T47D (cell line): ENCODE measurements at regions not wholly inside any gene's neighbourhood (a gene's known extent, or its start where the extent isn't known, plus 50 kb on each side); places are given as distances from the start of the nearest gene placed in this dataset.
A peak's percentile ranks its signal among the peaks of the same experiment; 100 is the strongest.

Experiments
- DNase-seq, 2 experiments: peaks; one replicate each; pipeline versions ENCODE4 v3.0.0 to v3.0.0-alpha.2; 2011 to 2012; ENCODE audit warnings: low read depth in 1 of 2, low spot score in 1 of 2
- JUND ChIP-seq: IDR thresholded peaks from 2 replicates; pipeline ENCODE4 v1.6.1; 2012; ENCODE audit warnings: low read depth
- in situ Hi-C: cut with HindIII; loops from 2 replicates; pipeline ENCODE4 v1.10.0; 2016; ENCODE audit warnings: low sequenced_read_pairs, low pct_unique_long_range_greater_than_20kb

DNA sequence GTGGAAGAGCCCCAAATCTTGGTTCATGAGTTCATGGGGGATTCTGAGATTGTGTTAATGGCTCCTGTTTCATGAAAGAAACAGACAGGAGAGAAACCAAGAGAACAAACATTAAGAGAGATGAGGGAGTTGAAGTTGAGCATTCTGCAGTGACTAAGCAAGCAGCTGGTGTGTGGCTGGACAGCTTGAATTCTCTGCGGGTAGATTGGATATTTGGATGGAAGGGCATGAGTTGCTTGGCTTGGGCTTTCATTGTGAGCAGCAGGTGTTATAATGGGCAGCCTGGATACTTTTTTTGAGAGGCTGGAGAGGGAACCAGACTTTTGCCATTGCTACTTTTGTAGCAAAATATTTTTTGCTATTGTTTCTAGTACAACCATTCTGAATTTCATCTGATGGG lies 346.8 kb upstream of the SATB1 start:
- no peak for TF ChIP-seq JUND
- DNase-seq, result no peak
- in situ Hi-C loops, result no loop called here

GRCh38 chr3:18770800-18771199 lies 345.7 kb upstream of the SATB1 start:
- in situ Hi-C loops, result no loop called here
- TF ChIP-seq JUND, result no peak
- DNase-seq, result no peak

GRCh38 chr3:18767756-18768303 lies 342.7 kb upstream of the SATB1 start:
- peak in 1 of 2 experiments; percentile 98 for DNase-seq
- TF ChIP-seq JUND, result peak; percentile 96

DNA sequence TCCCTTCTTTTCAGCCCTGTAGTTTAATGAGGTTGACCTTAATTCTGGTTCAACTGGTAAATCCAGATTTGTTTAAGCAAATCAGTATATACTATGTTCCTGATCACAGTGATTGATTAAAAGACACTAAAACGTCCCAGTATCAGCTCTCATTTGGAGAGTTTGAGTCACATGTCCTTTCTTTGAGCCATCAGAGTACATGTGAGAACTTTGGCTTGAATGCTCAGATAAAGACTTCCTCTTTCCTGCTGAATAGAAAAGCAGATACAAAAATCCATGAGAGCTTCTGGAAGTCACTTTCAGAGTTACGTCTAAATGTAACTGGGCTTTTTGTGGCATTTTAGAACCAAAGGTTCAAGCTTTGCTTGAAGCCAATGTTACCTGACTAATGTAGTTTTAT lies 341.8 kb upstream of the SATB1 start:
- peak in 1 of 2 experiments; percentile 60 for DNase-seq
- in situ Hi-C loops, result no loop called here
- TF ChIP-seq JUND, result no peak

More at GRCh38 chr3:18767756-18768303, 342.7 kb upstream of the SATB1 start:
- in situ Hi-C loops, result no loop called here

DNA sequence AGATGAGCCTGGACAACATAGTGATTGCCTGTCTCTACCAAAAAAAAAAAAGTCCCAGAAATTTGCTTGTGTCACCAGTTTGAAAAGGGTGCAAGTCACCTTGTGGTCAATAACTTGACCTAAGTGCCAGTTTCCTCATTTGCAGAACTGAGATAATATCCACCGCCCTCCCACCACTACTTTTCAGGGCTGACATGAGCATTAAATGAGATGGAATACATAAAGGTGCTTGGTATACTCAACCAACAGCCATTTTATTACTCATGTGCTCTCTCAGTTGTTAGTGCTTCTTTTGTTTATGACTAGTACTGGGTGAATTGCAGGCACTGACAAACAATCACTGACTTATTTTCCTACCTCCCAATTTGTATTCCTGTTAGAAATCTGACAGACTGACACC lies 340.5 kb upstream of the SATB1 start:
- in situ Hi-C loops, result no loop called here
- no peak for DNase-seq
- TF ChIP-seq JUND, result no peak

DNA sequence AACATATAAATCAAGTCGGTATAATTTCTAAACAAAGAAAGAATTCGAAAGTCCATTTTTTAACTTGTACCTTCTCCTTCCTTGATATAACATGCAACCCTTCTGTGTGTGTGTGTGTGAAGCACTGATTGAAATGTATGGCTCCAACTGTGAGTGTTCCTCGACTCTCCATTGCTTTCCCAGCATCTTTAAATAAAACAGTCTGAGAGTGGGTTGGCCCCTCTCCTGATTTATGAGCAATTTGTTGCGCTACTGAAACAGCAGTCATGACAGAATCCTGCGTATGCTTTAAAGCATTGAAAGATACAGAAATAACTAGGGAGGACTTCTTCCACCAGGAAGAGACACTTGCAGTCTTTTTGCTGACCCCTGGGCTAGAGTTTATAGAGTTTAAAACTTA lies 340.0 kb upstream of the SATB1 start:
- in situ Hi-C loops, result no loop called here
- no peak for TF ChIP-seq JUND
- no peak for DNase-seq

GRCh38 chr3:18761530-18761929 lies 336.4 kb upstream of the SATB1 start:
- no peak for DNase-seq
- in situ Hi-C loops, result no loop called here

GRCh38 chr3:18758047-18758704 lies 333.0 kb upstream of the SATB1 start:
- in situ Hi-C loops, result no loop called here
- DNase-seq, result peak in 1 of 2 experiments; percentile 98
- no peak; the same call in 1 of the 2 replicates for TF ChIP-seq JUND

More at GRCh38 chr3:18761530-18761929, 336.4 kb upstream of the SATB1 start:
- no peak for TF ChIP-seq JUND

DNA sequence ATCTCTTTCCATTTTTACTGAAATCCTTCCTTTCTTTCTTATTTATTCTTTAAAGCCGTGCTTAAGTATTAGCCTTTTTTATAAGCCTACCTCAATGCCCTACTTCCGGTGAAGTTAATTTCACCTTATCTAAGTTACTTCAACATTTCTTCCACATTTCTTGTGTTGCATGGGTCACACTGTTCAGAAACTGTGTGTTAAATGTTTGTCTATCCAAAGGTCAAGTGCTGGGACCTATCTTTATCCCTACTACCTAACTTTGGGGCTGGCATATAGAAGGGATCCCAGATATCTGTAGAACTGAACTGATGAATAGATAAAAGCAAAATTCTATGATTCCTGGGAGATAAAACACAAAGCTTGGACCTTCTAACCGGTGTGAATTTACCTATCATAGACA lies 332.3 kb upstream of the SATB1 start:
- in situ Hi-C loops, result no loop called here
- no peak for DNase-seq
- TF ChIP-seq JUND, result no peak

DNA sequence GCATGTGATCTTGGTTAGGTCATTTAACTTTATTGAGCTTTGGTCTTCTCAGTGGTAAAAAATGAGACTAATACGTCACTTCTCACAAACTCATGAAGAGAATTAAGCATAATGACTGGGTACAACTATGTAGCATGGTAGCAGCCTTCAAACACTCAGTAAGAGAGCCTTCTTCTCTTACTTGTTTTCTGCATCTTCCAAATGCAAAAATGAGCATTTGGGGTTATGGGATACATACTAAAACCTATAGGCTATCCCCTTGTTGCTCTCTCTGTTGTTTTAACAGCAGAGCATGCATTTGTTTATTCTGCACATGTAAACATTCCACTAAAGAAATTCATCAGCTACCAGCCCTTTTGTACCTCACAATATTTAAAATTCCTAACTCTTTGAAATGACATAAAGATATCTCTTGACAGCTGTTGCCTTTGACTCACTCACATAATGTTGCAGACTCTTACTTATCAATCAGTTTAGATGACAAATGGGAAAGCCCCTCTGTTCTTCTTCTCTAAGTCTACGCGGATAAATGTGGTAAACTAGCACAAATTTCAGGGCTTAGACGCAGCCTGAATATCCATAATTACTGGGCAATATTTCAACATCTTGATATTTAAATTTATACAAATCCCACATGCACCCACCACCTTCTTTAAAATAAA lies 327.3 kb upstream of the SATB1 start:
- no peak for DNase-seq
- TF ChIP-seq JUND, result no peak
- in situ Hi-C loops, result no loop called here

DNA sequence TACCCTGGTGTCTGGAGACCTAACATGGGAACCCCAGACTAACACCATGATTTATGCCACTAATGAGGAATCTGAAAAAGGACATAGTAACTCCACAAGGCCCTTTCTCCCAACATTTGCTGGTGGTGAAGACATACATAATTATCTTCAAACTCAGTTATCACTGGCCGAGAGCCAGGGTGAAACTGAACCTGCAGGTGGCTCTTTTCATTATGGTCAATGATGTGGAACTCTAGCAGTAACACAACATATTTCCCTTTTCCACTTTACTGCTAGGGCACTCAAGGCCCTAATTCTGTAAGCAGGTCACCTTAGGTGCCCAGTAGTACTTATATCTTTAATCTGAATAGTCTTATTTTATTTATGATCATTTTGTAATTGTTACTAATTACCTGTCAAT lies 326.4 kb upstream of the SATB1 start:
- in situ Hi-C loops, result no loop called here
- DNase-seq, result no peak
- TF ChIP-seq JUND, result no peak

- DNase-seq, result no peak
- TF ChIP-seq JUND, result no peak
- in situ Hi-C loops, result no loop called here
Measured at GRCh38 chr3:18747383-18747782, 322.2 kb upstream of the SATB1 start.

DNA sequence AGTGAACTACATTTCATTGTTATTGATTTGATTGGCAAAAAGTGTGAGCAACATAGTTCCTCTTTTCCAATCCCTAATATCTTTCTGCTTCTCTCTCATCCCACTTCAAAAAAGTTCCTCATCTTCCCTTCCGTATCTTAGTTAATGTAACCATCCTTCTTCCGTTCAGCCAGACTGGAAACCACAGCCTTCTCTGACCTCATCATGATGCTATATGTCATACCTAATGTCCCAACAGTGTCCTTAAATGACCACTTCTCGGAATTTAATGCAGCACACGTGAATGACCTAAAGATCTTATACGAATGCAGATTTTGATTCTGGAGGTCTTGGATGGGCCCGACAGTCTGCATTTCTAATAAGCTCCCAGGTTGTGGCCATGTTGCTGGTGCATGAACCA lies 320.3 kb upstream of the SATB1 start:
- no peak for TF ChIP-seq JUND
- no peak for DNase-seq
- in situ Hi-C loops, result no loop called here
